ENCODE measurements at regions not wholly inside any gene's neighbourhood (a gene's known extent, or its start where the extent isn't known, plus 50 kb on each side); places are given as distances from the start of the nearest gene placed in this dataset.
A peak's percentile ranks its signal among the peaks of the same experiment; 100 is the strongest.

- ATAC-seq (peak; percentile 96), DNase-seq (peak; percentile 81)
These were observed 154.0 kb upstream of the THBS1 start for GRCh38 chr15:39426552-39427532.

- peak; percentile 6 for DNase-seq
- no peak for ATAC-seq
These were observed 153.2 kb upstream of the THBS1 start for GRCh38 chr15:39427705-39428104.

- DNase-seq = no peak
- peak; percentile 42 for ATAC-seq
These were observed 151.0 kb upstream of the THBS1 start for GRCh38 chr15:39429898-39430357.

DNA sequence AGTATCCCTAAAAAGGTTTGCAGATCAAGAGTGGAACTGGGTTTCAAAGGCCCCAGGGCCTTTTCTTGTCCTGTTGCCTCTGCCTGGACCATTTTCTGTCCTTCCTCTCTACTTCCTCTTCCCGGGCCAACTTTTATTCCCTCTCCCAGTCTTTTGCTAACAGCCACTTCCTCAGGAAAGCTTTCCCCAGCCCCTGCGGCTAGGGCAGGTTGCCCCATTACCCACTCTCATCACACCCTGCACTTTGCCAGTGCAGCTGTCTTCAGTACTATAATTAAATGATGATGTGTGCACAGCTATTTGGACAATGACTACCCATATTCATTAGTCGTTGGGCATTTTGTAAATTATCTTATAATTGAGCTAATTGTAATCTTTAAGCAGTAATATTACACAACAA, 150.5 kb upstream of the THBS1 start:
- DNase-seq (no peak), ATAC-seq (no peak)

GRCh38 chr15:39431376-39431775, 149.5 kb upstream of the THBS1 start:
- no peak for ATAC-seq
- DNase-seq = no peak

DNA sequence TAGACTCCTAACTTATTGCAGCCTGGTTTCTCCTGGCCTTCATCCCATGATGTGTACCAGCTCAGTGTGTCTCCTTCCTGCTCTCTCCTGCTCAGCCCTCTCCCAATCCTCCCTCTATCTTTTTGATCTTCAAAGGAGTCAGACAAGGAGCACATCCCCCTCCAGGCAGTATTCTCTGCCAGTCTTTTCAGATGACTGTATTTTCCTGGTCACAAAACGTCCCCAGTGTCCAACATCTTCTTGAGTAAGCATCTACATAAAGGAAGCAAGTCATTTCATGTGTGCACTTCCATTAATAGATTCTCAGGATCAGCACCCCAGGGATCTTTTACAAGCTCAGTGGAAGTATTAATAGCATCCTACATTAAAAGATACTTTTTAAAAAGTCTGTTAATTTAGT, 148.9 kb upstream of the THBS1 start:
- no peak for DNase-seq
- ATAC-seq = no peak

DNA sequence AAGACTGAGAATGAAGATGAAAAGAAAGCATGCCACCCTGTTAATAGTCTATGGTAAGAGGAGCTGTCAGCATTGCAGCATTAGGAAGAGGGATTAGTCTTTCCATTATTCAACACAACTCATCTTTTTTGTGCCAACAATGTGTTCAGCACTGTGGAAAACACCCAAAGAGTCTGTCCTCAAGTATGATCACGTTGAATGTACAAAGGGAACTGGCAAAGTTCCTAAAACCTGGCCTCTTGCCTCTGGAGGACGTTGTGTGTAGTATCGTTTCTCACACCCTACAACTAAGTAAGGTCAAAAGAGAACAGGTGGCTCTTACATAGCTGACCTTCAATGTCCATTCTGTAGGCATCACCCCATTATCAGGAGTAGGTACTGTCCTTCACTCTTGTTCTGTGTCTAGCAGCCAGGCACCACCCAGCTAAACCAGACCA, 147.9 kb upstream of the THBS1 start:
- ATAC-seq (no peak), DNase-seq (no peak)

GRCh38 chr15:39433376-39433775, 147.5 kb upstream of the THBS1 start:
- ATAC-seq = no peak

GRCh38 chr15:39434163-39434562, 146.7 kb upstream of the THBS1 start:
- no peak for DNase-seq
- ATAC-seq = no peak

More at GRCh38 chr15:39433376-39433775, 147.5 kb upstream of the THBS1 start:
- DNase-seq = no peak

DNA sequence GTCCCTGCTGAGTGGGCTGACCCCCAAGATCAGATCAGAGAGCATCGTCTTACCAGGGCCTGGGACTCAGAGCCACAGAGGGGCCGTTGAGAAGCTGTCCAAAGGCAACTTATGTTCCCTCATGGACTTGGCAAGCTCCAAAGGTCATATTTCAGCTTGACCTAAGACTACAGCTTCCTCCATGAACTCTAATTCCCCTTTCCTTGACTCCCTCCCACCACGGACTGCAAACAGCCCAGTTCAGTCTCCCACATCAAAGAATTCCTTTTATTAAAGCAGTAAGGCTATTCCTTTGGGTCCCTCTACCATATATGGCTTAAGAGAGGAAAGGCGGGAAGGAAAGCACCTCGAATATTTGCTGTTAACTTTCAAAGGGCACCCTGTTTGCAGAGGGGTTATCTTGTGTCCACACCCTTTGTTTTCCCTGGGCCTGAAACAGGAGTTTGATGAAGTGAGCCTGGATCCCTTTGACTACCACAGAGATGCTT, 146.1 kb upstream of the THBS1 start:
- DNase-seq (no peak), ATAC-seq (no peak)

DNA sequence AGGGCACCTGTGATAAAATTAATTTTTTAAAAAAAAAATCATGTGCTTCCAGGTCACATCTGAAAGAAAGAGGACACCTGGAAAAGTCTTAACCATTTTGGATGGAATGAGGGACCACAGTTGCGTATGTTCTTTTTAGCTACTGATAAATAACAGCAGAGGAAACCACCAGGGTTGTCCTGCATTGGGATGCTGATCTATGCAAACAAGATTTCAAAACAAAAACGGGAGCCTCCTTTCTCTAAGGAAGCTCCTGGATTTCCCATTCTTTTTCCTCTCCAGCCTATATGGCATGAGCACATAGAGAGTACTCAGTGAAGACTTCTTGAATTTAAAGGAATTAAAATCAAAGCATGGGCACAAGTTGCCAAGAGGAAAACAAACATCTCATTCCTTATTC, 145.6 kb upstream of the THBS1 start:
- ATAC-seq = no peak
- DNase-seq = no peak

DNA sequence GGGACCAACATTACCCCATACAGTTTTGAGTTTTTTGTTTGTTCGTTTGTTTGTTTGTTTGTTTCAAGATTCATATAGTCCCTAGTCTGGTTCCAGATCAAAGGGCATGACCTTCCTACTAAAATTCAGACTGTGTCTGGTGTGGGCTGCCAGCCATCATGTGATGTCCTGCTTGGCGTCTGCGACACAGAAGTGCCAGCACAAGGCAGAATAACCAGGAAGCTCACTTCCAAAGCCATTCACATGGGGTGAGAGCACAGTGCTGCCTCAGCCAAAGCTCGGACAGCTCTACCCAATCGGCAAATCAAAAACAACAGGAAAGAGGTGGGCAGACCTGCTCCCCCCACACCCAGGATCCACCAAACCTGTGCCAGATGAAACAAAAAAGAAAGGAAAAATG, 142.6 kb upstream of the THBS1 start:
- DNase-seq (no peak), ATAC-seq (no peak)

- no peak for ATAC-seq
- no peak for DNase-seq
These were observed 141.9 kb upstream of the THBS1 start for GRCh38 chr15:39438799-39439592.

- DNase-seq (no peak), ATAC-seq (no peak)
These were observed 138.0 kb upstream of the THBS1 start for GRCh38 chr15:39442898-39443297.

DNA sequence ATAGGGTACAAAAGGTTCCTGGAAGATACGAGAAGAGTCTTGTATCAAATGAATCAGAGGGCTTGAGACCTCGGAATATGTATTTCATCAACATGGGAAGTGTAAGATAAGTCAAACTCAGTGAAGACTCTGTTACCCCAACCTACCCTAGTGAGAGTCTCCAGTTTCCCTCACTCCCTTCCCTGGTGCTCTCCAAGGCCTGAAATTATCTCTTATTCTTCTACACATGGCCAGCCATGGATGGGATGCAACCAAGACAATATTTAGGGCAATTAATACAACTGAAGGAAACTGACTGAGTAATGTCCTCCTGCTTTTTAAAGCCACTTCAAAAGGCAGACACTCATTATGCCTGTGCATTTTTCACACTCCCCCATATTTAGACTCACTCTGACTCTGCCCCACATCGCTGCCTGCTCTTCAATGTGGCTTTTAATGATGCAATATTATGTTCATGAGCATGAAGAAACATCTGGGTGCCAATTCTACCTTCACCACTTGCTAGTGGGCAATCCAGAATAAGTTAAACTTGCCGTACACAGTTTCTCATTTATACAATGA, 137.1 kb upstream of the THBS1 start:
- ATAC-seq (no peak), DNase-seq (no peak)

DNA sequence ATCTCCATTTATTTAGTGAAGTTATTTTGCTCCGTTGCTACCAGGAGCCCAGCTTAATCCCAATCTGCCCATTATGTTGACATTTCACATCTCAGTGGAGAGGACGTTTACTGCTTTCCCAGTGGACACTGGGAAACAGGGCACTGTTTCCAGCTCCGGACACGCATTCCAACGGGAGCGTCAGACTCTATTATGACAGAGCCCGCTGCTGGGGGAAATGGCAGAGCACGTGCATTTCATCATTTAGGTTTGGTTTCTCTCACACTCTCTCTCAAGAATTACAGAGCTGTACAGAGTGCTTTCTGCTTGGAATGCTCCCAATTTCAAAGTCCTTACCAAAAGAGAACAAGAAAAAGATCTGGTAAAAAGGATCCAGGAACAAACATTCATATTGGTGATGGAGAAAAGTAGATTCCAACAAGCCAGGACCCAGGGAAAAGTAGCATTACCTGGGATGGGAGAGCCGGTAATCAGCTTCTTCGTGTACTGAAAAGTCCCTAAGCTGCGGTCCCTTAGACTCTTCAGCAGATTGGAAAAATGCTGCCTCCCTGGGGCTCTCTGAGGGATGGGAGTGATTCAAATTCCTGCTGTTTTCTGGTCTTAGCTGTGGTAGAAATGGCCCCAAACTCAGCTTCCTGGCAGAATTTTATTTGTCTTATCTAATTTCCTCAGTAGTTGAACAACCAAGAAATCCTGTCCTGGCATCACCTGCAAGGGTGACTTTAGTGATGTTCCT, 136.0 kb upstream of the THBS1 start:
- ATAC-seq = no peak
- DNase-seq = no peak

DNA sequence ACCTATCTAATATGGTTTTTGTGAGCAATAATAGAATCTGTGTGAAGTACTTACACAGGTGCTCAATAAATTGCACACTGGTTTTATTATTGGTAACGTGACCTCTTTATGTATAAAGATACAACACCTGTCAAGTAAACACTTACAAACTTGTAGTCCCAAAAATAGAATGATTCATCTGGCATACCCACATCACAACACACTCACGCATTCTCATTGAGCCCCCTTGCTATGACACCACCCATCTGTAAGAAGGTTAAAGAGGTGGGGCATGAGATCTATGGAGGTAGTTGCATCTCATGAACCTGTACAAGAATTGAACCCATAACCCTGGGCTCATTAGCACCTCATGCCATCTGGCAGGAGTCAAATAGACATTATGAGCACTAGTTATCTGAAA, 134.9 kb upstream of the THBS1 start:
- ATAC-seq = no peak

DNA sequence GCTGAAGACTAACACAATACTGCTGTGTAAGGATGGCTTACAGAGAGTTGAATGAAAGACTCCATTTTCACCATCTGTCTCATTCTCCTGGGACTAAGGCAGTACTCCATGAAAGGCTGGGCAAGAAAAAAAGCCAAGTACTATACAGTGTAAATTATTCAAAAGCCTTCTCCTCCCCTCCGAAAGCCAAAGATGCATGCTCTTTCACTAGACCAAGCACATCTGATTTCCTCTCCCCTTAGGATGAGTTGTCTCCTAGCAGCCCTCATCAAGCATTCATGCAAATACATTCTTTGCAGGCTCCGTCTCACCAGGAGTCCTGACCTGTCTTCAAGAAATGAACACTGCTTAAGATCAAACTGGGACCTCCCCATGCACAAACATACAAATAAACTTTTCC, 133.5 kb upstream of the THBS1 start:
- no peak for DNase-seq
- no peak for ATAC-seq

More for the DNA sequence above, 134.9 kb upstream of the THBS1 start:
- DNase-seq = no peak

- ATAC-seq (no peak), DNase-seq (no peak)
These were observed 133.0 kb upstream of the THBS1 start for GRCh38 chr15:39447881-39448280.

- no peak for ATAC-seq
- DNase-seq = no peak
These were observed 132.5 kb upstream of the THBS1 start for GRCh38 chr15:39448409-39448808.

DNA sequence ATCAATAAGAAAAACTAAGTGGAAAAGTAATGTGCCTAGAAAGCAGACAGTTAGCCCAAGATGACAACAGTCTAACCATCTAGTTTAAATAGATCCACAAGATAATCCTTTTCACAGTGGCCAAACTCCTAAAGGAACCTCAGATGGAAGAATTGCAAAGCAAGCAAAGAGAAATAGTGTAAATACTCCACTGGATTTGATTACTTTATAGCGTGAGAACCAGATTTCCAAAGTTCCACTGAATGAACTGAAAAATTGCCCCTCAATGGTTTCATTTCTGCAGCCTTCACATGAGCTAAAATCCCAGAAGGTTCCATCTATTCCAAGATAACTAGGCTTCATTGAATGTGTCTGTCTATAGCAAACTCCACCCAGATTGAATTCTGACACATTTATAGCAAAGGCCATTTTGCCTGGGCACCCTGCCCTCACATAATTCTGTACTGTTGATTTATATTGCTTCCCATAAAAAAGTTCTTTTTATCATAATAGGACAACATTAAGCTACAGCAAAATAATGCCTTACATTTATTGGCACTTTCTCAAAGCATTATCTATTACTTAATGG, 129.7 kb upstream of the THBS1 start:
- ATAC-seq = no peak
- no peak for DNase-seq
